PC-9 (cell line): ENCODE measurements at regions not wholly inside any gene's neighbourhood (a gene's known extent, or its start where the extent isn't known, plus 50 kb on each side); places are given as distances from the start of the nearest gene placed in this dataset.

ENCODE experiments used
- BruUV-seq: library from RNA; stranded (reverse); fragments of 400-500 nt; replicated peaks from 2 replicates; lab custom pipeline; 2021; lab: Mats Ljungman, UMichigan
- CTCF ChIA-PET: fragments of 300-600 bp; sonication (Branson Sonifier 250); formaldehyde crosslinking; loops from one replicate; lab custom pipeline; 2022; ENCODE audit warnings: antibody characterized with exemption; lab: Charles Lee
- POLR2A ChIA-PET: fragments of 300-600 bp; sonication (Branson Sonifier 250); formaldehyde crosslinking; loops from one replicate; lab custom pipeline; 2022; ENCODE audit warnings: antibody characterized with exemption; ENCODE audit not compliant: unreplicated experiment; lab: Charles Lee
- DNase-seq, 2 experiments: peaks; one replicate each; pipeline versions ENCODE4 v3.0.0 to v3.0.0-alpha.2; 2015 to 2022; ENCODE audit warnings: mixed read lengths in 1 of 2
- H2AFZ ChIP-seq: fragments of 200-600 bp; sonication (generic); 2 replicates; pipeline ENCODE4 v1.8.1; 2017; ENCODE audit warnings: antibody characterized with exemption
- H3F3A ChIP-seq: fragments of 200-600 bp; sonication (generic); 2 replicates; pipeline ENCODE4 v1.8.1; 2017; ENCODE audit warnings: antibody characterized with exemption, mild to moderate bottlenecking, low read depth; ENCODE audit not compliant: insufficient read depth
- H3K27ac ChIP-seq: fragments of 200-600 bp; sonication (generic); 2 replicates; pipeline ENCODE4 v1.6.1; 2016; ENCODE audit warnings: mixed run types
- H3K27me3 ChIP-seq: fragments of 200-600 bp; sonication (generic); 2 replicates; pipeline ENCODE4 v1.6.1; 2016; ENCODE audit warnings: low read depth, mixed run types; ENCODE audit not compliant: insufficient read depth
- H3K36me3 ChIP-seq: fragments of 200-600 bp; sonication (generic); 2 replicates; pipeline ENCODE4 v1.6.1; 2016; ENCODE audit warnings: low read depth, mixed run types
- H3K4me1 ChIP-seq: fragments of 200-600 bp; sonication (generic); replicated peaks from 2 replicates; pipeline ENCODE4 v1.6.1; 2016; ENCODE audit warnings: mixed run types; ENCODE audit not compliant: insufficient read depth
- H3K4me2 ChIP-seq: fragments of 200-600 bp; sonication (generic); 2 replicates; pipeline ENCODE4 v1.6.1; 2017; ENCODE audit warnings: mixed run types
- H3K4me3 ChIP-seq: fragments of 200-600 bp; sonication (generic); 2 replicates; pipeline ENCODE4 v1.6.1; 2016; ENCODE audit warnings: mixed run types
- H3K79me2 ChIP-seq: fragments of 200-600 bp; sonication (generic); 2 replicates; pipeline ENCODE4 v1.6.1; 2017; ENCODE audit warnings: low read depth, mixed run types
- H3K9me2 ChIP-seq: fragments of 200-600 bp; sonication (generic); 2 replicates; pipeline ENCODE4 v1.8.1; 2017; ENCODE audit warnings: mild to moderate bottlenecking; ENCODE audit not compliant: insufficient read depth
- H3K9me3 ChIP-seq: fragments of 200-600 bp; sonication (generic); 2 replicates; pipeline ENCODE4 v1.8.1; 2016; ENCODE audit warnings: low read depth; ENCODE audit not compliant: insufficient read depth
- H4K20me1 ChIP-seq: fragments of 200-600 bp; sonication (generic); 2 replicates; pipeline ENCODE4 v1.8.1; 2017; ENCODE audit not compliant: insufficient read depth
- CTCF ChIP-seq: fragments of 200-600 bp; sonication (generic); conservative IDR thresholded peaks from 2 replicates; pipeline ENCODE4 v1.6.1; 2017; ENCODE audit warnings: mixed run types, antibody characterized with exemption, mild to moderate bottlenecking, moderate library complexity
- EZH2 ChIP-seq: fragments of 200-600 bp; sonication (generic); IDR thresholded peaks from 2 replicates; pipeline ENCODE4 v1.8.0; 2017; ENCODE audit warnings: antibody characterized with exemption, low read depth
- intact Hi-C: fragments of 100-400 bp; cut with micrococcal nuclease; formaldehyde crosslinking; loops from one replicate; pipeline ENCODE4 v1.10.0; 2022; ENCODE audit not compliant: unreplicated experiment

GRCh38 chr2:104736026-104736425 lies 117.9 kb upstream of the POU3F3 start:
- Histone ChIP-seq H3K27me3 (no peaks in the 10 kb centered on the region; the same call in 1 of the 2 replicates), H3K4me1 (no peaks in the 10 kb centered on the region), H3K9me3 (no peaks in the 10 kb centered on the region), H3K79me2 (no peaks in the 10 kb centered on the region), H3F3A (no peaks in the 10 kb centered on the region), H3K4me2 (no peak overlapping the region), H3K9me2 (no peaks in the 10 kb centered on the region), H3K36me3 (no peaks in the 10 kb centered on the region), H3K4me3 (no peak overlapping the region), H4K20me1 (no peaks in the 10 kb centered on the region), H3K27ac (no peak overlapping the region), H2AFZ (no peak overlapping the region)
- BruUV-seq = no TSS peak
- TF ChIP-seq CTCF (no peak), EZH2 (no peak)
- POLR2A ChIA-PET = no interaction called here
- CTCF ChIA-PET = no interaction called here
- intact Hi-C loops = no loop called here
- DNase-seq = no peak

GRCh38 chr2:104741860-104742259 lies 112.1 kb upstream of the POU3F3 start:
- intact Hi-C loops = no loop called here
- TF ChIP-seq EZH2 (no peak), CTCF (no peak)
- H3K27ac ChIP-seq = no peak overlapping the region
- H3K4me3 ChIP-seq = no peak overlapping the region
- H4K20me1 ChIP-seq = no peaks in the 10 kb centered on the region
- no peaks in the 10 kb centered on the region for H3K4me1 ChIP-seq
- no peaks in the 10 kb centered on the region for H3F3A ChIP-seq
- POLR2A ChIA-PET = no interaction called here
- H3K4me2 ChIP-seq = no peak overlapping the region
- no peak for DNase-seq
- H3K36me3 ChIP-seq = no peaks in the 10 kb centered on the region
- H2AFZ ChIP-seq = no peak overlapping the region
- H3K79me2 ChIP-seq = no peaks in the 10 kb centered on the region
- H3K27me3 ChIP-seq = peaks cover 31% of the 10 kb centered on the region
- H3K9me3 ChIP-seq = no peaks in the 10 kb centered on the region
- BruUV-seq = no TSS peak
- H3K9me2 ChIP-seq = no peaks in the 10 kb centered on the region
- CTCF ChIA-PET = no interaction called here

GRCh38 chr2:104744537-104744936 lies 109.4 kb upstream of the POU3F3 start:
- Histone ChIP-seq H3K36me3 (no peaks in the 10 kb centered on the region), H3K27me3 (peaks cover 57% of the 10 kb centered on the region), H3K4me2 (no peak overlapping the region), H3K9me3 (no peaks in the 10 kb centered on the region), H3K9me2 (no peaks in the 10 kb centered on the region), H3K27ac (no peak overlapping the region), H3K4me1 (no peaks in the 10 kb centered on the region), H3K4me3 (no peak overlapping the region), H3K79me2 (no peaks in the 10 kb centered on the region), H2AFZ (no peak overlapping the region), H4K20me1 (no peaks in the 10 kb centered on the region), H3F3A (no peaks in the 10 kb centered on the region)
- POLR2A ChIA-PET = no interaction called here
- no peak for DNase-seq
- no peak for TF ChIP-seq EZH2
- no peak for TF ChIP-seq CTCF
- no TSS peak for BruUV-seq
- intact Hi-C loops = no loop called here
- CTCF ChIA-PET = no interaction called here
